B cell (primary cell): ENCODE measurements at regions not wholly inside any gene's neighbourhood (a gene's known extent, or its start where the extent isn't known, plus 50 kb on each side); places are given as distances from the start of the nearest gene placed in this dataset.

Source experiments
- EZH2 ChIP-seq: IDR thresholded peaks from 2 replicates; pipeline ENCODE4 v1.6.1; 2012; ENCODE audit warnings: borderline replicate concordance, low read depth, mild to moderate bottlenecking, moderate library complexity, low read length; ENCODE audit not compliant: insufficient read depth, poor library complexity, severe bottlenecking
- TF ChIP-seq, protein P1 (sequence below): fragments of 200-600 bp; IDR thresholded peaks from one replicate; pipeline ENCODE4 v1.8.0; 2022; ENCODE audit warnings: antibody characterized with exemption, mild to moderate bottlenecking

DNA sequence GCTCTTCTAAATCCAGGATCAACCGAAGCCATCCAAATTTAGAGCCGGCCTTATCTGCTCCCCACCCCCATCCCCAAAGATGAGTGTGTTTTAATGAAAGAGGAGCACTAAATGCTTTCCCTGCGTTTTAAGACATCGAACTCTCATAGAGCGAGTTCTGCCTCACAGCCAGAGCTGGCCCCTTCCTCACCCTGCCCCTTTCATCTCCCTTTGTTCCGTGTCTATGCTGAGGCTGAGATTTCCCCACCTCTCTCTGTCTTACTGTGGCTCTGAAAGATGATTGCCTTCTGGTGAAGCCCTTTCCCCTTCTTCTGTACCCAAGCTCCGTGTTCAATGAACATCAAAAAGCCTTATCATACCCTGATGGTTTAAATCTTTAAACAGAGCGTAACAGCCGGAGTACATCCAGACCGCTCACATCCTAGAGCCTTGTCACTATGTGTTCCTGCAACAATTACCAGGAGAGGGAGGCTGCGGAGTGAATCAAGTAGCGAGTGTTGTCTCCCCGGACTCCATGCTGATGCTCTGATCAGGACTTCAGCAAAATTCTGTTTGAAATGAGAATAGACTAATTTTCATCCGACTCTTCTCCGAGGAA lies 110.1 kb downstream of the ZNF326 start:
- TF ChIP-seq, protein P1, sequence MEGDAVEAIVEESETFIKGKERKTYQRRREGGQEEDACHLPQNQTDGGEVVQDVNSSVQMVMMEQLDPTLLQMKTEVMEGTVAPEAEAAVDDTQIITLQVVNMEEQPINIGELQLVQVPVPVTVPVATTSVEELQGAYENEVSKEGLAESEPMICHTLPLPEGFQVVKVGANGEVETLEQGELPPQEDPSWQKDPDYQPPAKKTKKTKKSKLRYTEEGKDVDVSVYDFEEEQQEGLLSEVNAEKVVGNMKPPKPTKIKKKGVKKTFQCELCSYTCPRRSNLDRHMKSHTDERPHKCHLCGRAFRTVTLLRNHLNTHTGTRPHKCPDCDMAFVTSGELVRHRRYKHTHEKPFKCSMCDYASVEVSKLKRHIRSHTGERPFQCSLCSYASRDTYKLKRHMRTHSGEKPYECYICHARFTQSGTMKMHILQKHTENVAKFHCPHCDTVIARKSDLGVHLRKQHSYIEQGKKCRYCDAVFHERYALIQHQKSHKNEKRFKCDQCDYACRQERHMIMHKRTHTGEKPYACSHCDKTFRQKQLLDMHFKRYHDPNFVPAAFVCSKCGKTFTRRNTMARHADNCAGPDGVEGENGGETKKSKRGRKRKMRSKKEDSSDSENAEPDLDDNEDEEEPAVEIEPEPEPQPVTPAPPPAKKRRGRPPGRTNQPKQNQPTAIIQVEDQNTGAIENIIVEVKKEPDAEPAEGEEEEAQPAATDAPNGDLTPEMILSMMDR, result no peak
- no peak for TF ChIP-seq EZH2
